NCI-H524 treated with DMSO at 0.1 percent for 48 hours (cell line): ENCODE measurements at regions not wholly inside any gene's neighbourhood (a gene's known extent, or its start where the extent isn't known, plus 50 kb on each side); places are given as distances from the start of the nearest gene placed in this dataset.
"Not testable (repeated sequence)": the region's sequence is repeated elsewhere in the genome, so short reads cannot be mapped to it uniquely, and the experiment has no call there.

ENCODE experiments used
- DNase-seq: peaks from one replicate; lab custom pipeline; 2025; lab: John Stamatoyannopoulos, UW

GRCh38 chr2:242027676-242028450, 158.3 kb downstream of the RTP5 start:
- no peak for DNase-seq

- DNase-seq: no peak
These were observed 160.1 kb downstream of the RTP5 start for GRCh38 chr2:242029422-242030225.

DNA sequence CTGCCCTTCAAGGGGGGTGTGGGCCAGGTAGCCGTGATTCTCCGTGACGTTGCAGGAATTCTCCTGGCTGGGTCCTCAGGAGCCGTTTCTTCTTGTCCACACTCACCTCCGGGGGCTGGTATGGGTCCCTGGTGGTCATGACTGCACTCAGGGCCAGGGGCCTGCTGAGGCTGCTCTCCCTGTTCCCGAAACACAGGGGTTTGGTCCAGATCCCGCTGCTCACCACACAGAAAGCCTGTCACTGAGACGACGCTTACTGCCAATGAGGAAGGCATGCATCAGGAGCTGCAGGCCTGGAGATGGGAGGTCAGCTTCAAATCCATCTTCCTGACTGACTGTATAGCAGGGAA, 160.7 kb downstream of the RTP5 start:
- no peak for DNase-seq

GRCh38 chr2:242030858-242031257, 161.3 kb downstream of the RTP5 start:
- no peak for DNase-seq

DNA sequence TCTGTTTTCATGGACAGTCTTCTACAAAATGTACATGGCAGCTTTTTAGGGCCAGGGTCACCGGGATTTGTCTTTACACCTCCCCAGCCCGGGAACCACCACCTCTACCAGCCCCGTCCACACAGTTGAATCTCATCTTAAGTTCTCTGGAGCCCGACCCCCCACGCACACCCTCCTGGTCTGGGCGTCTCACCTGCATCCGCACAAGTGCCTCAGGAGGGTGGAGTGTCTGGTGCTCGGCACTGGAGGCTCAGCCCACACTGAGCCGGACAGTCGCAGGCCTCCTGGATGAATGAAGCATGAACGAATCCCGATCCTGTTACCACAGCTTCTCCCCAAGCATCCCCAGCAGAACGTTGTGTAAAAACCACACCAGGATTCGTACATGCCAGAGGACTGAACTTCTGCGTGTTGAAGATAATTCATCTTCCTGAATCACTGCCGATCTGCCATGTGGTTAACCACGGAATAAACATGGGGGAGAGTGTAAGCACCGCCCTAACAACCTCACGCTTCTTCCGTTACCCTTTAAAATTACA, 162.0 kb downstream of the RTP5 start:
- no peak for DNase-seq

- DNase-seq: no peak
These were observed 163.5 kb downstream of the RTP5 start for GRCh38 chr2:242032780-242033656.

DNA sequence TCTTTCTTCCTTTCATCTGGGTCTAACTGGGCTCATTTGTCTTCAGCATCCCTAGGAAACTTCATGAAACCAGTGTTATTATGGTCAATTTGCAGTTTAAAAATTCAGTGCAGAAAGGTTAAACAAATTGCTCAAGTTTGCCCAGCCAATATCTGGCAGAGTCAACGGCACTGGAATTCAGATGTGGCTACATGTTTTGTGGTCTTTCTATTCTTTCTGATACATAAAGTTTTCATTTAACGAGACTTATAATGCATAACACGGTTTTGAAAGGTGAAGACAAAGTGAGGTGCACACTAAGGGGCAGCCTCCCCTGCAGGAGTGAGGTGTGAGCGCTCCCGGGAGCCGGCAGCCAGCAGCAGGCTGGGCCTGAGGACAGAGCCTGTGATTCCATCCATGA, 164.6 kb downstream of the RTP5 start:
- no peak for DNase-seq

DNA sequence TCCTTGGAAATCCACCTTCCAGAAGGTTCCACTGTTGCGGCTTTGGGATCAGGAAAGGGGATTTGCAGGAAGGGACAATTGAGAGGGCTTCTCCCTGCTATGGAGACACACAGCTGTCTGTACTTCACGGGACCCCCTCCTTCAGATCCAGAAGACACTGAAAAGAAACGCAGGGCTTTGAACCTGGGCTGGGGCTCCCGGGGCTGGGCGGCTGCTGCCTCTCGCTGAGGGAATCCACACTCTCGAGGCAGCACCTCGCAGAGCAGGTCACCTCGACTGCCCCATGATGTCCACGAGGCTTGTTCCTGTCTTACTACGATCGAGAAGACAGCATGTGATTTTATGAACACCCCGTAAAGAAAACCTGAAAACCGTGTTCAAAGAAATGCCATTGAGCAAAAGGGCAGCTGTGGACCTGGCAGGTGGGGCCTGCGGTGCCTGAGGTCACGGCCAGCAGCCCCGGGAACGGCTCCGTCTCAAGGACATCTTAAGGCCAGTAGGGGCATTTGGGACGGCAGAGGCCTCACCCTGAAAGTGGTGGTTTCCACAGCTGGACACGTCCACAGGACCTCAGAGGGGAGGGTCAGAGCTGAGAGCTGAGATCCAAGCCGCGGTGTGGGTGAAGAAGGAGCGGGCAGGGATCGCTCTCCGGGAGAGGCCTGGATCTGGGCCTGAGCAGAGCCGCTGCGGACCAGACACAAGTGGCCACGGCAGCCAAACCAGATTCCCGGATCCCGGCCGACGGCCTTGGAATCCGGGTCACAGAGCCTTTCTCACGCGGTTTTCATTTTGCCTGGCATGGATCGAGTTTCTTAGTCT, 165.7 kb downstream of the RTP5 start:
- DNase-seq: no peak

DNA sequence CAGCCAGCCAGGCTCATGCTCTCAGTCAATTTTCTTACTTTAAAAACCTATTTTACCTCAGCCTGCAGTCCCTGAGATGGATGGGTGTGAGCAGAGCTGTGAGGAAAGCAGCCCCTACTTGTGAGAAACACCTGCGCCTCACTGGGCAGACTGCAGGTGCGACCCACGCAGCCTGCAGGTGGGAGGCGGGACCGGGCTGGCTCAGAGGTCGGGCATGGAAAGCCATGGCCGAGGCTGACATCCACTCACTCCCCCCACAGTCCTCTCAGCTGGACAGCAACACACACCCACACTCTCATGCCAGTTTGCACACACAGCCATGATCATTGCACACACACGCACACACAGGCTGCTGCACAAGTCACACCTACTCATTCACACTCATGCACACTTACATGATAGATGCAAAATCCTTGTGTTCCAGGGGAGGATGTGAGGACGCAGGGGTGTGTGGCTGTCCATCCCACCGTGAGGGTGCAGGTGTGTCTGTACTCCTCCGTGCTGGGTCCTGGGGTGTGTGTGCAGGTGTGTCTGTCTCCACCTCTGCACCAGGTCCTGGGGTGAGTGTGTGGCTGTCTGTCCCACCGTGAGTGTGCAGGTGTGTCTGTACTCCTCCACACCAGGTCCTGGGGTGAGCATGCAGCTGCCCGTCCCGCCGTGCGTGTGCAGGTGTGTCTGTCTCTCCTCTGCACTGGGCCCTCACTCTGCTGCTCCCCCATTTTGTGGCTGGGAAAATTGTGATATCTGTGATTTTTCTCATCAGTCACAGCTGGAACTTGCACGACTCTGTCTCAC, 166.5 kb downstream of the RTP5 start:
- no peak for DNase-seq

GRCh38 chr2:242036653-242036950, 167.1 kb downstream of the RTP5 start:
- DNase-seq: no peak

- no peak for DNase-seq
These were observed 168.8 kb downstream of the RTP5 start for GRCh38 chr2:242038166-242038927.

DNA sequence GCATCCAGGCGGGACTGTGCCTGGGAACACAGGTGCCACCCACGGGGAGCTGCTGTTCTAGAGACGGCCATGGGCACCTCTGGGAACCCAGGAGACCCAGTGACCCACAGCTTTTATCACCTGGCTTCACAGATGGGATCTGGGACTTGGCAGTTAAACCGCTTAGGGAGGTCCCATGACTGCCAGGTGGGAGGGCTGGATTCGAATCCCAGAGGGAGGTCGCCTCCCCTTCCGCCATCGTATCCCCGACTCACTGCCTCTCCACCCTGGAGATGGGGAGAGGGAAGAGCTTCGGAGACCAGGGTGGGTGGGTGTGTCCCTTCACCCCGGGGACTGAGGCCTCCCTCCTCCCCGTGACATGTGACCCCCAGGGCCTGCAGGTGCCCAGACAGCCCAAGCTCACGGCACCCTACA, 169.4 kb downstream of the RTP5 start:
- no peak for DNase-seq

DNA sequence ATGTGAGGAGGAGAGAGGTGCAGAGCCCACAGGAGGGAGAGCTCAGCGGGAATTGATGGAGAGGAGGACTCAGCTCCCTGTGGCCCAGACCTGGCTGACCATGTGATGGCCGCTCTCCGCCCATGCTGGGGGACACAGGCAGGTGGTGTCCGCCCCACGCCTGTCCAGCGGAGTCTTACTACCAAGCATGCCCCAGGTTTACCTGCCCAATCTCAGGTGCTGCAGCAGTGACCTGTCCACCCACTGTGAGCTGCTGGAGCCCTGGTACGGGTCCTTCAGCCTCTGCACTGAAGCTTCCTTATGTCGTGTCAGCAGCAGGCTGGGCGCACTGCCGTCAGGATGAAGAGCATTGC, 170.8 kb downstream of the RTP5 start:
- no peak for DNase-seq

- DNase-seq: no peak
These were observed 171.2 kb downstream of the RTP5 start for GRCh38 chr2:242040681-242041080.

DNA sequence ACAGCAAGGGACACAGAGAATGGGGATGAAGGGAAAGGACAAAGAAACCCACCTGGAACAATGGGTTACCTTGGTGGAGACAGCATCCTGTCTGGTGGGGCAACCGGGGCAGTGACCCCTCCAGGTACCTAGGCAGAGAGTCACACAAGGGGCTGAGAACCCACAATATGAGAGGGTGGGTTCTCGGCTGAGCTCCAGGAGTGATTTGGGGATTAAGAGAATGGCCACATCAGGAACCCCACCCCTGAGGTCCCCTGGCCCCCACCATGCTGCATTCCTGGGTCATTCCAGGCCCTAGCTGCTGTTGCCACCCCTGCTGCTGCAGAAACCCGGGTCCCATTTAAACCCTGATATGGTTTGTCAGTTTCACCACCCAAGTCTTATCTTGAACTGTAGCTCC, 172.3 kb downstream of the RTP5 start:
- DNase-seq: no peak

DNA sequence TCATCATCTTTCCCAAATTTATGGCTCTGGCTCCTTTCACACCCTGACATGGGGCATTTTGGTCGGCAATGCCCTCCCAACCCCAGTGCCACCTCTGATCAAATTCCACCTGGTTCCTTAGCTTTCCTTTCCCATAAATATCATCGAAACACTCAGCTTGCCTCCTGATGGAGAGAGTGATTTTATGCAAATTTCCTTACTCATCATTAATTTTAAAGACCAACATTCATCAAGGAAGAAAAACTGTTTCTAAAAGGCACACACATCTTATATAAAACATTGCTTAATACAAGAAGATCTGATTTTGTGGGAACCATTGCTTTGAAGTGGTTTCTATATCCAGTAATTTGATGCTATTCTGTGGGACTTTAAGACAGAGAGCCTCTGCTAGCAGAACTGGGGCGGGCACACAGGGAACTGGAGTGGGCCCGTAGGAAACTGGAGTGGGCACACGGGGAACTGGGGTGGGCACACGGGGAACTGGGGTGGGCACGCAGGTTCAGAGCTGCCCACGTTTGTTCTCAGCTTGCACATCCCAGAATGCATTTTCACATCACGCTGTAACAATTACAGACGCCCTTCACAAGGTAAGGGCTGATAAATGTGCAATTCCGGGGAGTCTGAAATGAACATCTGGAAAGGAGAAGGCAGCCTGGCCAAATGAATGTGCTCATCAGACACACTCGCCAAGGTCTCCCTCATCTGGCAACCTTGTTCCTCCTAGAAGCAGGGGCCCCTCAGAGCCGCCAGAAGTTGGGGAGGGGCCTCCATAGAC, 174.2 kb downstream of the RTP5 start:
- DNase-seq: no peak

DNA sequence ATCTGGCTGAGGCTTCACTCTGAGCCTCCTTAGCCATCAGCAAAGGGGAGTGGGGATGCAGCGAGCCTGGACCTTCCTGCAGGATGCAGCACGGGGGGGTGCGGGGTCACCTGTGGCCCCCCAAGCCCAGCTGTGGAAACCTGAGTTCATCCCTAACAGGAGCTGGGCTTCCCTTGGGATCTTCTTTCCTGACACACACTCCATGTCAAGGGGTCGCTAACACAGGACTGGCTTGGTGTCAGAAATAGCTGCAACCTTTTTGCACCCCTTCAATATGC, 174.7 kb downstream of the RTP5 start:
- no peak for DNase-seq

DNA sequence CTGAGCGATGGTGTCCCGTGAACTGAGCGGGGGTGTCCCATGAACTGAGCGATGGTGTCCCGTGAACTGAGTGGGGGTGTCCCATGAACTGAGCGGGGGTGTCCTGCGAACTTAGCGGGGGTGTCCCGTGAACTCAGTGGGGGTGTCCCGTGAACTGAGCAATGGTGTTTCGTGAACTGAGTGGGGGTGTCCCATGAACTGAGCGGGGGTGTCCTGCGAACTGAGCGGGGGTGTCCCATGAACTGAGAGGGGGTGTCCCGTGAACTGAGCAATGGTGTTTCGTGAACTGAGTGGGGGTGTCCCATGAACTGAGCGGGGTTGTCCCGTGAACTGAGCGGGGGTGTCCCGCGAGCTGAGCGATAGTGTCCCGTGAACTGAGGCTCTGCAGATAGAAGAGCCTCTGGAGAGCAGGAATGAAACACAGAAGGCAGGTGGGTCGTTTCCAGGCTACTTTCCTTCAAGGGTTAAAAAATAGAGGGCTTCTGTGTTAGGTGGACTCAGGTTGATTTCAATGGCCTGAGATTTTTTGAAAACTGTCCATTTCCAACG, 176.1 kb downstream of the RTP5 start:
- not testable (repeated sequence) for DNase-seq

- DNase-seq: no peak
These were observed 176.8 kb downstream of the RTP5 start for GRCh38 chr2:242046206-242046826.
